Cardiac fibroblast (primary cell): ENCODE measurements at regions not wholly inside any gene's neighbourhood (a gene's known extent, or its start where the extent isn't known, plus 50 kb on each side); places are given as distances from the start of the nearest gene placed in this dataset.

ENCODE experiments used
- DNase-seq, 2 donors: peaks; one replicate each; pipeline versions ENCODE4 v3.0.0 to v3.0.0-alpha.2; 2010; ENCODE audit warnings: low read depth in 2 of 2
- H3K4me3 ChIP-seq, 2 donors: replicated peaks in 1 of 2; 1 replicate in 1 of 2; 2 replicates in 1 of 2; pipeline ENCODE4 v1.5.1; 2011; ENCODE audit warnings: low read depth in 2 of 2, low read length in 2 of 2, mild to moderate bottlenecking in 2 of 2, moderate library complexity in 1 of 2
- CTCF ChIP-seq: IDR thresholded peaks from one replicate; pipeline ENCODE4 v1.5.1; 2011; ENCODE audit warnings: low read depth, mild to moderate bottlenecking, low read length, inconsistent platforms

- TF ChIP-seq CTCF: no peak
- H3K4me3 ChIP-seq: no peak overlapping the region
- DNase-seq: peak in 1 of 2 donors; percentile 31
Observed at GRCh38 chr4:185071236-185071811, 53.0 kb downstream of the HELT start.

GRCh38 chr4:185079271-185079905, 61.1 kb downstream of the HELT start:
- no peak overlapping the region for H3K4me3 ChIP-seq
- DNase-seq: peak in 1 of 2 donors; percentile 4
- no peak for TF ChIP-seq CTCF

GRCh38 chr4:185080545-185080944, 62.3 kb downstream of the HELT start:
- no peak for DNase-seq
- H3K4me3 ChIP-seq: no peak overlapping the region
- no peak for TF ChIP-seq CTCF

- TF ChIP-seq CTCF: no peak
- DNase-seq: peak; percentile 8 to 16
- H3K4me3 ChIP-seq: no peak overlapping the region
Observed at GRCh38 chr4:185082561-185082960, 60.5 kb upstream of the SLC25A4 start.

GRCh38 chr4:185086053-185086452, 57.0 kb upstream of the SLC25A4 start:
- no peak for DNase-seq
- TF ChIP-seq CTCF: no peak
- H3K4me3 ChIP-seq: no peak overlapping the region

- no peak for DNase-seq
- no peak overlapping the region for H3K4me3 ChIP-seq
- no peak for TF ChIP-seq CTCF
Observed at GRCh38 chr4:185088899-185089298, 54.2 kb upstream of the SLC25A4 start.

- DNase-seq: no peak
- no peak overlapping the region for H3K4me3 ChIP-seq
- no peak for TF ChIP-seq CTCF
Observed at GRCh38 chr4:185090592-185090991, 52.5 kb upstream of the SLC25A4 start.
